HG02870 (cell line): ENCODE measurements at regions not wholly inside any gene's neighbourhood (a gene's known extent, or its start where the extent isn't known, plus 50 kb on each side); places are given as distances from the start of the nearest gene placed in this dataset.

Experiments used
- ATAC-seq: cut with Tn5 transposase; IDR thresholded peaks from one replicate; pipeline ENCODE4 v1.9.1; 2021; ENCODE audit warnings: mild to moderate bottlenecking, moderate library complexity; ENCODE audit not compliant: unreplicated experiment

GRCh38 chr12:127696963-127697362 lies 570.0 kb upstream of the TMEM132C start:
- ATAC-seq, result no peak

GRCh38 chr12:127703026-127703425 lies 563.9 kb upstream of the TMEM132C start:
- ATAC-seq, result no peak

GRCh38 chr12:127711108-127711507 lies 555.9 kb upstream of the TMEM132C start:
- no peak for ATAC-seq

- ATAC-seq, result no peak
These were observed 554.4 kb upstream of the TMEM132C start for GRCh38 chr12:127712561-127712960.

- ATAC-seq, result no peak
These were observed 550.8 kb upstream of the TMEM132C start for GRCh38 chr12:127716166-127716565.

GRCh38 chr12:127717278-127717677 lies 549.7 kb upstream of the TMEM132C start:
- no peak for ATAC-seq

- no peak for ATAC-seq
These were observed 546.6 kb upstream of the TMEM132C start for GRCh38 chr12:127720334-127720733.

GRCh38 chr12:127722611-127723010 lies 544.4 kb upstream of the TMEM132C start:
- ATAC-seq, result no peak

GRCh38 chr12:127723251-127723650 lies 543.7 kb upstream of the TMEM132C start:
- ATAC-seq, result no peak

GRCh38 chr12:127726671-127727315 lies 540.2 kb upstream of the TMEM132C start:
- no peak for ATAC-seq

- ATAC-seq, result no peak
These were observed 538.7 kb upstream of the TMEM132C start for GRCh38 chr12:127728285-127728684.

- no peak for ATAC-seq
These were observed 538.2 kb upstream of the TMEM132C start for GRCh38 chr12:127728729-127729128.

GRCh38 chr12:127729381-127729780 lies 537.6 kb upstream of the TMEM132C start:
- ATAC-seq, result no peak

GRCh38 chr12:127731657-127732056 lies 535.3 kb upstream of the TMEM132C start:
- ATAC-seq, result no peak

GRCh38 chr12:127742231-127742630 lies 524.7 kb upstream of the TMEM132C start:
- ATAC-seq, result no peak

- no peak for ATAC-seq
These were observed 521.3 kb upstream of the TMEM132C start for GRCh38 chr12:127745469-127746212.

- ATAC-seq, result no peak
These were observed 517.6 kb upstream of the TMEM132C start for GRCh38 chr12:127749416-127749815.

GRCh38 chr12:127750076-127750840 lies 516.7 kb upstream of the TMEM132C start:
- no peak for ATAC-seq

GRCh38 chr12:127752802-127753201 lies 514.2 kb upstream of the TMEM132C start:
- ATAC-seq, result no peak

- ATAC-seq, result no peak
These were observed 506.6 kb upstream of the TMEM132C start for GRCh38 chr12:127760357-127760756.

GRCh38 chr12:127760996-127761395 lies 506.0 kb upstream of the TMEM132C start:
- ATAC-seq, result no peak

GRCh38 chr12:127761880-127762279 lies 505.1 kb upstream of the TMEM132C start:
- no peak for ATAC-seq
